H9 (cell line): ENCODE measurements at regions not wholly inside any gene's neighbourhood (a gene's known extent, or its start where the extent isn't known, plus 50 kb on each side); places are given as distances from the start of the nearest gene placed in this dataset.

Experiments used
- DNase-seq: peaks from one replicate; pipeline ENCODE4 v3.0.0-alpha.2; 2017
- H2AFZ ChIP-seq: one replicate; pipeline ENCODE4 v1.6.1; 2013; ENCODE audit warnings: mild to moderate bottlenecking, low read length, control low read depth, moderate library complexity
- H2AK5ac ChIP-seq: 2 replicates; pipeline ENCODE4 v1.6.1; 2013; ENCODE audit warnings: low read length, control low read depth, mixed read lengths; ENCODE audit not compliant: insufficient read length
- H2BK120ac ChIP-seq: one replicate; pipeline ENCODE4 v1.6.1; 2013; ENCODE audit warnings: low read depth, mild to moderate bottlenecking, low read length, control low read depth, inconsistent platforms; ENCODE audit not compliant: poor library complexity, severe bottlenecking
- H2BK12ac ChIP-seq: 2 replicates; pipeline ENCODE4 v1.6.1; 2013; ENCODE audit warnings: low read length, control low read depth, mixed read lengths, low read depth; ENCODE audit not compliant: insufficient read length
- H2BK15ac ChIP-seq: 2 replicates; pipeline ENCODE4 v1.6.1; 2013; ENCODE audit warnings: low read depth, low read length, control low read depth
- H2BK20ac ChIP-seq: one replicate; pipeline ENCODE4 v1.6.1; 2013; ENCODE audit warnings: low read depth, mild to moderate bottlenecking, low read length, control low read depth, inconsistent platforms; ENCODE audit not compliant: poor library complexity, severe bottlenecking
- H2BK5ac ChIP-seq: 2 replicates; pipeline ENCODE4 v1.6.1; 2013; ENCODE audit warnings: low read length, control low read depth, mixed read lengths; ENCODE audit not compliant: insufficient read length
- H3K14ac ChIP-seq: 2 replicates; pipeline ENCODE4 v1.6.1; 2013; ENCODE audit warnings: low read length, control low read depth; ENCODE audit not compliant: insufficient read depth
- H3K18ac ChIP-seq: 2 replicates; pipeline ENCODE4 v1.6.1; 2013; ENCODE audit warnings: low read depth, mild to moderate bottlenecking, mixed read lengths, low read length, control low read depth; ENCODE audit not compliant: insufficient read length
- H3K23ac ChIP-seq: 2 replicates; pipeline ENCODE4 v1.6.1; 2013; ENCODE audit warnings: low read length, control low read depth, mixed read lengths, low read depth; ENCODE audit not compliant: insufficient read length
- H3K23me2 ChIP-seq: 2 replicates; pipeline ENCODE4 v1.6.1; 2013; ENCODE audit warnings: low read depth, mild to moderate bottlenecking, mixed read lengths, low read length, control low read depth; ENCODE audit not compliant: insufficient read length, poor library complexity, severe bottlenecking
- H3K27ac ChIP-seq: 2 replicates; pipeline ENCODE4 v1.5.1; 2013; ENCODE audit warnings: low read length, control low read depth, mixed read lengths, low read depth; ENCODE audit not compliant: insufficient read length
- H3K27me3 ChIP-seq: 2 replicates; pipeline ENCODE4 v1.6.1; 2013; ENCODE audit warnings: low read length, control low read depth, inconsistent platforms; ENCODE audit not compliant: insufficient read depth
- H3K4ac ChIP-seq: 2 replicates; pipeline ENCODE4 v1.6.1; 2013; ENCODE audit warnings: low read depth, mild to moderate bottlenecking, control low read depth, inconsistent platforms, low read length, moderate library complexity
- H3K4me1 ChIP-seq: 2 replicates; pipeline ENCODE4 v1.6.1; 2013; ENCODE audit warnings: low read length, control low read depth, inconsistent platforms; ENCODE audit not compliant: insufficient read depth
- H3K4me2 ChIP-seq: 2 replicates; pipeline ENCODE4 v1.6.1; 2013; ENCODE audit warnings: low read length, control low read depth, mixed read lengths; ENCODE audit not compliant: insufficient read length, insufficient read depth
- H3K56ac ChIP-seq: 2 replicates; pipeline ENCODE4 v1.6.1; 2013; ENCODE audit warnings: low read depth, mild to moderate bottlenecking, mixed read lengths, low read length, control low read depth; ENCODE audit not compliant: insufficient read length
- H3K79me1 ChIP-seq: 2 replicates; pipeline ENCODE4 v1.6.1; 2013; ENCODE audit warnings: low read depth, mild to moderate bottlenecking, moderate library complexity, low read length, control low read depth, inconsistent platforms; ENCODE audit not compliant: insufficient read depth, poor library complexity, severe bottlenecking
- H3K79me2 ChIP-seq: 2 replicates; pipeline ENCODE4 v1.6.1; 2013; ENCODE audit warnings: low read length, control low read depth, inconsistent platforms; ENCODE audit not compliant: insufficient read depth
- H3K9ac ChIP-seq: 2 replicates; pipeline ENCODE4 v1.6.1; 2013; ENCODE audit warnings: low read length, control low read depth, mixed read lengths; ENCODE audit not compliant: insufficient read length; ENCODE audit errors: extremely low read depth
- H3K9me3 ChIP-seq: one replicate; pipeline ENCODE4 v1.6.1; 2013; ENCODE audit warnings: low read depth, low read length, inconsistent platforms; ENCODE audit not compliant: control insufficient read depth
- H3T11ph ChIP-seq: one replicate; pipeline ENCODE4 v1.6.1; 2013; ENCODE audit warnings: mild to moderate bottlenecking, low read length, control low read depth, inconsistent platforms
- H4K20me1 ChIP-seq: one replicate; pipeline ENCODE4 v1.6.1; 2013; ENCODE audit not compliant: control insufficient read depth, insufficient read length, insufficient read depth
- H4K5ac ChIP-seq: 2 replicates; pipeline ENCODE4 v1.6.1; 2013; ENCODE audit warnings: low read depth, mild to moderate bottlenecking, mixed read lengths, low read length, control low read depth; ENCODE audit not compliant: insufficient read length
- H4K8ac ChIP-seq: replicated peaks from 2 replicates; pipeline ENCODE4 v1.6.1; 2013; ENCODE audit warnings: low read length, control low read depth, mixed read lengths, low read depth; ENCODE audit not compliant: insufficient read length
- H4K91ac ChIP-seq: 2 replicates; pipeline ENCODE4 v1.6.1; 2013; ENCODE audit warnings: low read depth, mild to moderate bottlenecking, moderate library complexity, mixed read lengths, low read length, control low read depth; ENCODE audit not compliant: insufficient read length
- H3K27ac Mint-ChIP-seq, 3 experiments: 2 replicates in 2 of 3; 3 replicates in 1 of 3; pipeline ENCODE4 v1.8.0; 2020 to 2021; ENCODE audit warnings: mixed read lengths in 3 of 3, mild to moderate bottlenecking in 1 of 3, moderate library complexity in 1 of 3
- H3K27me3 Mint-ChIP-seq: 2 replicates; pipeline ENCODE4 v1.8.0; 2021; ENCODE audit warnings: low read depth, mild to moderate bottlenecking, moderate library complexity, mixed read lengths
- H3K36me3 Mint-ChIP-seq, 3 experiments: 2 replicates in 2 of 3; 3 replicates in 1 of 3; pipeline ENCODE4 v1.8.0; 2020 to 2021; ENCODE audit warnings: low read depth in 3 of 3, mixed read lengths in 3 of 3; ENCODE audit not compliant: insufficient read depth in 1 of 3
- H3K4me1 Mint-ChIP-seq, 2 experiments: 2 replicates each; pipeline ENCODE4 v1.8.0; 2020; ENCODE audit warnings: mixed read lengths in 2 of 2
- H3K4me3 Mint-ChIP-seq, 2 experiments: 2 replicates in 1 of 2; 3 replicates in 1 of 2; pipeline ENCODE4 v1.8.0; 2020 to 2021; ENCODE audit warnings: mild to moderate bottlenecking in 2 of 2, mixed read lengths in 2 of 2, moderate library complexity in 1 of 2
- H3K9me3 Mint-ChIP-seq, 2 experiments: 2 replicates in 1 of 2; 3 replicates in 1 of 2; pipeline ENCODE4 v1.8.0; 2020; ENCODE audit warnings: mild to moderate bottlenecking in 2 of 2, mixed read lengths in 2 of 2, moderate library complexity in 1 of 2
- CTCF ChIP-seq: fragments of 200-600 bp; sonication (generic); conservative IDR thresholded peaks from 3 replicates; pipeline ENCODE4 v1.8.0; 2021; ENCODE audit warnings: antibody characterized with exemption, mild to moderate bottlenecking
- WGBS: extraction: QIAGEN DNeasy Blood & Tissue Kit; methylation state at CpG from one replicate; pipeline ENCODE4 v1.1.7; 2013; ENCODE audit warnings: missing lambda C conversion rate, low lambda C conversion rate, mixed read lengths; ENCODE audit not compliant: insufficient read length; ENCODE audit errors: extremely low coverage; 5-methylcytosine and 5-hydroxymethylcytosine counted together

GRCh38 chr1:173410794-173411236 lies 66.3 kb upstream of the PRDX6 start:
- no peak overlapping the region for H2AK5ac ChIP-seq
- no peaks in the 10 kb centered on the region for H3K79me1 ChIP-seq
- H3K4me1 ChIP-seq: no peaks in the 10 kb centered on the region
- no peaks in the 10 kb centered on the region for H3K9me3 Mint-ChIP-seq
- no peak overlapping the region for H4K91ac ChIP-seq
- H2BK120ac ChIP-seq: no peak overlapping the region
- H3T11ph ChIP-seq: no peak overlapping the region
- H3K23ac ChIP-seq: no peak overlapping the region
- no peaks in the 10 kb centered on the region for H3K9me3 ChIP-seq
- no peaks in the 10 kb centered on the region for H3K27me3 ChIP-seq
- no peak overlapping the region for H3K56ac ChIP-seq
- H3K27ac Mint-ChIP-seq: no peak overlapping the region
- H2BK20ac ChIP-seq: no peak overlapping the region
- no peak overlapping the region for H4K5ac ChIP-seq
- no peaks in the 10 kb centered on the region for H3K23me2 ChIP-seq
- H2BK15ac ChIP-seq: no peak overlapping the region
- H3K18ac ChIP-seq: no peak overlapping the region
- H3K36me3 Mint-ChIP-seq: peaks cover 0 to 4% (median 0%) of the 10 kb centered on the region in 3 experiments; a peak in 2 of 7 replicates
- H3K79me2 ChIP-seq: no peaks in the 10 kb centered on the region
- no peak for TF ChIP-seq CTCF
- H3K14ac ChIP-seq: no peak overlapping the region
- H2BK5ac ChIP-seq: no peak overlapping the region
- DNase-seq: no peak
- no peak overlapping the region for H3K27ac ChIP-seq
- H3K27me3 Mint-ChIP-seq: no peaks in the 10 kb centered on the region
- no CpG with 5 or more reads among the region's 5 CpGs for WGBS
- no peak overlapping the region for H4K8ac ChIP-seq
- no peak overlapping the region for H3K4ac ChIP-seq
- no peaks in the 10 kb centered on the region for H4K20me1 ChIP-seq
- H2BK12ac ChIP-seq: no peak overlapping the region
- no peak overlapping the region for H3K4me2 ChIP-seq
- H2AFZ ChIP-seq: no peak overlapping the region
- no peak overlapping the region for H3K9ac ChIP-seq
- peaks cover 5 to 6% of the 10 kb centered on the region in 2 experiments; a peak in 3 of 4 replicates for H3K4me1 Mint-ChIP-seq
- H3K4me3 Mint-ChIP-seq: no peak overlapping the region
